Right lobe of liver (tissue), 4 donors: ENCODE measurements at regions not wholly inside any gene's neighbourhood (a gene's known extent, or its start where the extent isn't known, plus 50 kb on each side); places are given as distances from the start of the nearest gene placed in this dataset.

Experiments used
- CTCF ChIP-seq, 4 donors: fragments of 200-600 bp in 3 of 4; fragments of 450-650 bp in 1 of 4; IDR thresholded peaks; one replicate each; pipeline versions ENCODE4 v1.5.1 to v1.8.0; 2016 to 2022; ENCODE audit warnings: antibody characterized with exemption in 4 of 4, mild to moderate bottlenecking in 2 of 4
- POLR2A ChIP-seq: fragments of 450-650 bp; IDR thresholded peaks from one replicate; pipeline ENCODE4 v1.6.1; 2017; ENCODE audit warnings: antibody characterized with exemption, mild to moderate bottlenecking
- donor health status: DM: no; HTN: no; CAD: no.
- donor health status: DM: no; HTN: no; CAD: no.
- donor health status: DM: no; HTN: yes; CAD: no.

GRCh38 chr13:73731564-73731963 is 402.6 kb downstream of the KLF12 start:
- no peak for TF ChIP-seq CTCF (IDR thresholded peaks at IDR 0.05)
- no peak for TF ChIP-seq POLR2A
